ENCODE measurements at regions not wholly inside any gene's neighbourhood (a gene's known extent, or its start where the extent isn't known, plus 50 kb on each side); places are given as distances from the start of the nearest gene placed in this dataset.

DNA sequence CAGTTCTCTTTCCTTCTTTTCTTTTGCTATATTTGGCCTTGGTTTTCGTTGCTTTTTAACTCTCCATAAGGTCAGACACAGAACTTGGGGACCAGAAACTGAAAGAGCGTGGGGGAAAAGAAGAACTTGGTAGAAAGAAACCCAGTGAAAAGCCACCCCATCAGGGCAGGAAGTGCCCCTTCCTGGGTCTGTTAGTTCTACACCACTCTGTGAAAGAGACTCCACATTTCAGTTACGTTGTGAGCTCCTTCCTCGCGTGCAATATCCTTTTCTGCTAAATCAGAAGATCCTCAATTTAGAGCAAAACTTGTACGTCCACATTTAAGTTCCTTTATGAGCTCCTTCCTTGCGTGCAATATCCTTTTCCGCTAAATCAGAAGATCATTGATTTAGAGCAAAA, 220.6 kb upstream of the FOXK1 start (continued):
- no peak for TF ChIP-seq STAT1 (IDR thresholded peaks at IDR 0.05; ENCODE audit: unreplicated experiment)
- TF ChIP-seq JUNB (IDR thresholded peaks at IDR 0.05; ENCODE audit: unreplicated experiment): no peak
- TF ChIP-seq NANOG (IDR thresholded peaks at IDR 0.05; ENCODE audit: borderline replicate concordance): no peak
- no peak for TF ChIP-seq ZNF114 (CRISPR knock-in tag; IDR thresholded peaks at IDR 0.05)
- TF ChIP-seq, protein P1, sequence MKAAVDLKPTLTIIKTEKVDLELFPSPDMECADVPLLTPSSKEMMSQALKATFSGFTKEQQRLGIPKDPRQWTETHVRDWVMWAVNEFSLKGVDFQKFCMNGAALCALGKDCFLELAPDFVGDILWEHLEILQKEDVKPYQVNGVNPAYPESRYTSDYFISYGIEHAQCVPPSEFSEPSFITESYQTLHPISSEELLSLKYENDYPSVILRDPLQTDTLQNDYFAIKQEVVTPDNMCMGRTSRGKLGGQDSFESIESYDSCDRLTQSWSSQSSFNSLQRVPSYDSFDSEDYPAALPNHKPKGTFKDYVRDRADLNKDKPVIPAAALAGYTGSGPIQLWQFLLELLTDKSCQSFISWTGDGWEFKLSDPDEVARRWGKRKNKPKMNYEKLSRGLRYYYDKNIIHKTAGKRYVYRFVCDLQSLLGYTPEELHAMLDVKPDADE (IDR thresholded peaks at IDR 0.05): no peak
- TF ChIP-seq, protein P2, sequence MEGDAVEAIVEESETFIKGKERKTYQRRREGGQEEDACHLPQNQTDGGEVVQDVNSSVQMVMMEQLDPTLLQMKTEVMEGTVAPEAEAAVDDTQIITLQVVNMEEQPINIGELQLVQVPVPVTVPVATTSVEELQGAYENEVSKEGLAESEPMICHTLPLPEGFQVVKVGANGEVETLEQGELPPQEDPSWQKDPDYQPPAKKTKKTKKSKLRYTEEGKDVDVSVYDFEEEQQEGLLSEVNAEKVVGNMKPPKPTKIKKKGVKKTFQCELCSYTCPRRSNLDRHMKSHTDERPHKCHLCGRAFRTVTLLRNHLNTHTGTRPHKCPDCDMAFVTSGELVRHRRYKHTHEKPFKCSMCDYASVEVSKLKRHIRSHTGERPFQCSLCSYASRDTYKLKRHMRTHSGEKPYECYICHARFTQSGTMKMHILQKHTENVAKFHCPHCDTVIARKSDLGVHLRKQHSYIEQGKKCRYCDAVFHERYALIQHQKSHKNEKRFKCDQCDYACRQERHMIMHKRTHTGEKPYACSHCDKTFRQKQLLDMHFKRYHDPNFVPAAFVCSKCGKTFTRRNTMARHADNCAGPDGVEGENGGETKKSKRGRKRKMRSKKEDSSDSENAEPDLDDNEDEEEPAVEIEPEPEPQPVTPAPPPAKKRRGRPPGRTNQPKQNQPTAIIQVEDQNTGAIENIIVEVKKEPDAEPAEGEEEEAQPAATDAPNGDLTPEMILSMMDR (conservative IDR thresholded peaks at IDR 0.05; ENCODE audit: low read depth in 2 of 2): no peak
- TF ChIP-seq EZH2 (IDR thresholded peaks at IDR 0.05; ENCODE audit: low read depth, unreplicated experiment): no peak
- no peak for TF ChIP-seq EZH2phosphoT487 (IDR thresholded peaks at IDR 0.05; ENCODE audit: unreplicated experiment)

DNA sequence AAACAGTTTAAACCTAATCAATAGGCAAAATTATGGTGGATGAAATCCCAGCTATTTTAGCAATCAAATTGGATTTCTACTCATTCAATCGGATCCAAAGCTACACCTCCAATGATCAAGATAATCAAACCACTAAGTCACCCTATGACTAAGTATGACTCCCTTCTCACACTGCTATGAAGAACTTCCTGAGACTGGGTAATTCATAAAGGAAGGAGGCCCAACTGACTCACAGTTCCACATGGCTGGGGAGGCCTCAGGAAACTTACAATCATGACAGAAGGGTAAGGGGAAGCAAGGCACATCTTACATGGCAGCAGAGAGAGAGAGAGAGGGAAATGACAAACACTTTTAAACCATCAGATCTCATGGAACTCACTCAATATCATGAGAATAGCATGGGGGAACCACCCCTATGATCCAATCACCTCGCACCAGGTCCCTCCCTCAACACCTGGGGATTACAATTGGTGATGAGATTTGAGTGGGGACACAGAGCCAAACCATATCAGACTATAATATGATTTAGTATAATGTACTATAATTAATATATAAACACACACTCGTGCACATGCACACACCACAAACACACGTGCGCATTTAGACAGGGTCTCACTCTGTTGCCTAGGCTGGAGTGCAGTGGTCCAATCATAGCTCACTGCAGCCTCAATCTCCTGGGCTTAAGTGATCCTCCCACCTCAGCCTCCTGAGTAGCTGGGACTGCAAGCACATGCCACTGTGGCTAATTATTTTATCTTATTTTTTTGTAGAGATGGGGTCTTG, 213.6 kb upstream of the FOXK1 start:
- H3K27me3 ChIP-seq (ENCODE audit: insufficient read depth): no peaks in the 10 kb centered on the region
- H3K4me1 ChIP-seq (ENCODE audit: insufficient read depth): peaks cover 11% of the 10 kb centered on the region
- no peaks in the 10 kb centered on the region for H3F3A ChIP-seq (replicated peaks; ENCODE audit: low read depth)
- no peak overlapping the region for H3K27ac ChIP-seq (ENCODE audit: low read depth)
- H3K36me3 ChIP-seq (ENCODE audit: insufficient read depth): no peaks in the 10 kb centered on the region; the same call in 1 of the 2 replicates
- no peaks in the 10 kb centered on the region for H3K9me2 ChIP-seq (ENCODE audit: insufficient read depth)
- peaks cover 84% of the 10 kb centered on the region for H3K9me3 Mint-ChIP-seq
- H3K4me3 ChIP-seq: no peak overlapping the region
- H3K27me3 Mint-ChIP-seq (ENCODE audit: insufficient read depth, low read depth, poor library complexity): peaks cover 4% of the 10 kb centered on the region
- peaks cover 14% of the 10 kb centered on the region for H3K4me1 Mint-ChIP-seq
- no peak overlapping the region for H3K4me2 ChIP-seq
- DNase-seq (ENCODE audit: low spot score) (no peak), ATAC-seq (no peak)
- H3K79me2 ChIP-seq (replicated peaks; ENCODE audit: insufficient read depth): no peaks in the 10 kb centered on the region
- TF ChIP-seq EZH2phosphoT487 (IDR thresholded peaks at IDR 0.05; ENCODE audit: unreplicated experiment) (no peak), POLR2AphosphoS5 (IDR thresholded peaks at IDR 0.05; ENCODE audit: low read depth) (no peak)
- H3K27ac Mint-ChIP-seq: no peak overlapping the region
- H4K20me1 ChIP-seq (replicated peaks; ENCODE audit: insufficient read depth): no peaks in the 10 kb centered on the region
- H3K36me3 Mint-ChIP-seq (ENCODE audit: low read depth): peaks cover 22% of the 10 kb centered on the region; the same call in 2 of the 3 replicates
- H2AFZ ChIP-seq: no peak overlapping the region
- H3K4me3 Mint-ChIP-seq: no peak overlapping the region

DNA sequence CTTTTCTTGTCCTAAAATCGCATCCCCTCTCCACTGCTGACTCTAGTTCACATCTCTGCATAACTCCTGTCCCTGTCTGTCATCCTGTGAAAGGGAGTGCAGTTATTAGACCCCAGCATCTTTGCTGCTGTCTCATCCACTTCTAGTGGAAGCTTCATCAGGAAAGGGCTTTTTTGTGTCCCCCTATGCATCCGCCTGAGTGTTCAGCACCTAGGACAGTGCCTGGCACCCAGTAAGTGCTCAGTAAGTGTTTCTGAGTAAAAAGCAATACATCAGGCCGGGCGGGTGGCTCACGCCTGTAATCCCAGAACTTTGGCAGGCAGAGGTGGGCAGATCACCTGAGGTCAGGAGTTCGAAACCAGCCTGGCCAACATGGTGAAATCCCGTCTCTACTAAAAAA, 211.8 kb upstream of the FOXK1 start:
- Histone ChIP-seq H4K20me1 (replicated peaks; ENCODE audit: insufficient read depth) (no peaks in the 10 kb centered on the region), H3K4me3 (no peak overlapping the region), H3K9me2 (ENCODE audit: insufficient read depth) (no peaks in the 10 kb centered on the region), H3K4me2 (no peak overlapping the region), H3K4me1 (ENCODE audit: insufficient read depth) (peaks cover 11% of the 10 kb centered on the region), H3F3A (replicated peaks; ENCODE audit: low read depth) (no peaks in the 10 kb centered on the region), H3K36me3 (ENCODE audit: insufficient read depth) (no peaks in the 10 kb centered on the region; the same call in 1 of the 2 replicates), H3K27me3 (ENCODE audit: insufficient read depth) (no peaks in the 10 kb centered on the region), H3K79me2 (replicated peaks; ENCODE audit: insufficient read depth) (no peaks in the 10 kb centered on the region), H3K27ac (ENCODE audit: low read depth) (no peak overlapping the region), H2AFZ (no peak overlapping the region)
- H3K4me1 Mint-ChIP-seq: peaks cover 14% of the 10 kb centered on the region
- ATAC-seq (peak; percentile 81), DNase-seq (ENCODE audit: low spot score) (peak; percentile 63)
- H3K4me3 Mint-ChIP-seq: no peak overlapping the region
- H3K27me3 Mint-ChIP-seq (ENCODE audit: insufficient read depth, low read depth, poor library complexity): peaks cover 4% of the 10 kb centered on the region
- no peak for TF ChIP-seq EZH2phosphoT487 (IDR thresholded peaks at IDR 0.05; ENCODE audit: unreplicated experiment)
- TF ChIP-seq, protein P2 (conservative IDR thresholded peaks at IDR 0.05; ENCODE audit: low read depth in 2 of 2): no peak
- TF ChIP-seq, protein P3, sequence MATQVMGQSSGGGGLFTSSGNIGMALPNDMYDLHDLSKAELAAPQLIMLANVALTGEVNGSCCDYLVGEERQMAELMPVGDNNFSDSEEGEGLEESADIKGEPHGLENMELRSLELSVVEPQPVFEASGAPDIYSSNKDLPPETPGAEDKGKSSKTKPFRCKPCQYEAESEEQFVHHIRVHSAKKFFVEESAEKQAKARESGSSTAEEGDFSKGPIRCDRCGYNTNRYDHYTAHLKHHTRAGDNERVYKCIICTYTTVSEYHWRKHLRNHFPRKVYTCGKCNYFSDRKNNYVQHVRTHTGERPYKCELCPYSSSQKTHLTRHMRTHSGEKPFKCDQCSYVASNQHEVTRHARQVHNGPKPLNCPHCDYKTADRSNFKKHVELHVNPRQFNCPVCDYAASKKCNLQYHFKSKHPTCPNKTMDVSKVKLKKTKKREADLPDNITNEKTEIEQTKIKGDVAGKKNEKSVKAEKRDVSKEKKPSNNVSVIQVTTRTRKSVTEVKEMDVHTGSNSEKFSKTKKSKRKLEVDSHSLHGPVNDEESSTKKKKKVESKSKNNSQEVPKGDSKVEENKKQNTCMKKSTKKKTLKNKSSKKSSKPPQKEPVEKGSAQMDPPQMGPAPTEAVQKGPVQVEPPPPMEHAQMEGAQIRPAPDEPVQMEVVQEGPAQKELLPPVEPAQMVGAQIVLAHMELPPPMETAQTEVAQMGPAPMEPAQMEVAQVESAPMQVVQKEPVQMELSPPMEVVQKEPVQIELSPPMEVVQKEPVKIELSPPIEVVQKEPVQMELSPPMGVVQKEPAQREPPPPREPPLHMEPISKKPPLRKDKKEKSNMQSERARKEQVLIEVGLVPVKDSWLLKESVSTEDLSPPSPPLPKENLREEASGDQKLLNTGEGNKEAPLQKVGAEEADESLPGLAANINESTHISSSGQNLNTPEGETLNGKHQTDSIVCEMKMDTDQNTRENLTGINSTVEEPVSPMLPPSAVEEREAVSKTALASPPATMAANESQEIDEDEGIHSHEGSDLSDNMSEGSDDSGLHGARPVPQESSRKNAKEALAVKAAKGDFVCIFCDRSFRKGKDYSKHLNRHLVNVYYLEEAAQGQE (IDR thresholded peaks at IDR 0.05; ENCODE audit: unreplicated experiment): peak; percentile 93
- no peak for TF ChIP-seq ZNF331 (CRISPR knock-in tag; IDR thresholded peaks at IDR 0.05; ENCODE audit: low read depth)
- TF ChIP-seq ZNF114 (CRISPR knock-in tag; IDR thresholded peaks at IDR 0.05): no peak
- peaks cover 20% of the 10 kb centered on the region for H3K36me3 Mint-ChIP-seq (ENCODE audit: low read depth)
- H3K9me3 Mint-ChIP-seq: peaks cover 78% of the 10 kb centered on the region
- no peak overlapping the region for H3K27ac Mint-ChIP-seq
